Retina (tissue), 1 donor: ENCODE measurements at regions not wholly inside any gene's neighbourhood (a gene's known extent, or its start where the extent isn't known, plus 50 kb on each side); places are given as distances from the start of the nearest gene placed in this dataset.
"Not testable (repeated sequence)": the region's sequence is repeated elsewhere in the genome, so short reads cannot be mapped to it uniquely, and the experiment has no call there.

Experiments used
- DNase-seq: peaks from one replicate; pipeline ENCODE4 v3.0.0-alpha.2; 2016

DNA sequence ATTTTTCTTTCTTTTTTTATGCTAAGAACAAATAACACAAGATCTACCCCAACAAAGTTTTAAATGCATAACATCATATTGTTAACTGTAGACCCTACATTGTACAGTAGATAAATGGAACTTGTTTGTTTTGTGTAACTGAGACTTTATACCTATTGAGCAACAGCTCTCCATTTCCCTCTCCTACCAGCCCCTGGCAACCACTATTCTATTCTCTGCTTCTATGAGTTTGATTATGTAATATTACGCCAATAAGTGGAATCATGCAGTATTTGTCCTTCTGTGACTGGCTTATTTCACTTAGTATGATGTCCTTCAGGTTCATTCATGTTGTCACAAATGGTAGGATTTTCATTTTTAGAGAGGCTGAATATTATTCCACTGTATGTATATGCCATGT is 308.2 kb upstream of the PRR16 start:
- DNase-seq: no peak

DNA sequence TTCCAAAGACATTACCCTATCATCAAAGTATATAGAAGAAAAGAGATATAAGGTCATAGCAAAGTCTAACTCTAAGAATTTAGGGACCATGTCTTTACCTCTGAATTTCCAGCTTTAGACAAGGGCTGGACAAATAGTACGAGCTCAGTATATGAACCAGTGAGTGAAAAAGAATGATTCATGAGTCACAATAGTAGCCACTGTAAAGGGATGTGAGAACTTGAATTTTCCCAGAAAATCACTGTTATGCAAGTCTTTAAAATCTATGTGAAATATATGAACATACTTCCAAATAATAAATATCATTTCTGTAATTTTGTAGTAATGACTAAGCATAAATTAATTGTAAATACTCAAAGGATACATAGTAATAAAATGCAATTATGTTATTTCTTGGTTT is 305.9 kb upstream of the PRR16 start:
- no peak for DNase-seq

DNA sequence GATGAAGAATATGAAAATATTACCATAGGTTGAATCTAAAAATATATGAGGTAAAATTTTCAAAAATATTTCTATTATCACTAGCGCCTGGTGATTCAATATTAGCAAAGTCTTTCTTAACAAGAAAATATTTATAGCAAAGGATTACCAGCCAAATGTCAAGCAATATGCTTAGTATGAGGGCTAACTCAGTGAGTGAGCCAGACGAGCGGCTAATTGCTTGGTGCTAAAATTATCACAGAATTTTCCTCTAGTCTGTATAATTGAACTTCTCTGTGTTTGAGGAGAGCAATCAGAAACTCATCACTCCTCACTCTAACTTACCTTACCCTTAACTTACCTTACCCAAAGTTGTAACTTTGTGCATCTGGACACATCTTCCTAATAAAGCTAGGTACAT is 304.9 kb upstream of the PRR16 start:
- DNase-seq: no peak

DNA sequence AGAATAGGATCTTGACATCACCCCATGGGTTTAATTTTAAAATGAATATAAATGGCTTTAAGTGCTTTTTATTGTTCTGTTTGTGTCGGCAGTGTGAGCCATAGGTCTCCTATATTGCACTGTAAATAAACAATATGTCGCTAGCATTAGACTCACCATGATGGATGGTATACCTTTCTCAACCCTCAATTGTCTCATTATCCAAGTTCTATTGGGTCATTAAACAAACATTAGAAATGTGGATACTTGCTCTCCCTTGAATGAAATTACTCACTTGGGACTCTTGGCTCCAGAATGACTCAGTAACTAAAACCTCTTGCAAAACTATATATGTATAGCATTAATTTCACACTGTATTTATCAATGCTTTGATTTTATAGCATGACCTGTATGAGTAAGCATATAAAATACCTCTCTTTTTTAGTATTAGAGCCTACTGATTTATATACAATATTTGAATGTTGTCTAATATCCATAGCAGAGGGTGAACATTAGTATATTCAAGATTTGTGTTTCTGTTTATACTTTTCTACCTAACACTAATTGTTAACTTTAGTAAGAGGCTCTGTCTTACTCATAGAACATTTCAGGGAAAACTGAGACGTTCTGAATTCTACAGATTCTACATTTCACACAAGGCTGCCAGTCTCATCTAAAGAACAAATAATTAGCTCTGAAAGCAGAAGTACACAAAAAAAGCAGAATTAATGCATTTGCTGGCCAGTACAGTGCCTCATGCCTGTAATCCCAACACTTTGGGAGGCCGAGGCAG is 303.8 kb upstream of the PRR16 start:
- no peak for DNase-seq

DNA sequence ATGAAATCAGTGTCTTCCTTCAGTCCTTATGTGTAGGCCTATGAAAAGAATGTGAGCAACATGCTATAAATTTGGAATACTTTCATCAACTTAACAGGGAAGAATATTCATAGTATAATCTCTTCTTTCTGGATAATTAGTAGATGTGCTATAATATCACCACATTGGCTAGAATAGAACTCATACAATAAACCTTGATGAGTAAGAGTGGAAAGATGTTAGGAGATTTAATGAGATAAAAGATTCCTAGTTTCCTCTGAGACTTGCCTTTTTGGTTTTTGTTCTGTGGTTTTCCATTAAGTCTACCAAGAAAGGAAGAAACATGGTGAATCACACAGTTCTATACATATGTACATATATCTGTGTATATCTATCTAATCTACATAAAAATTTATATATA is 301.8 kb upstream of the PRR16 start:
- DNase-seq: no peak

DNA sequence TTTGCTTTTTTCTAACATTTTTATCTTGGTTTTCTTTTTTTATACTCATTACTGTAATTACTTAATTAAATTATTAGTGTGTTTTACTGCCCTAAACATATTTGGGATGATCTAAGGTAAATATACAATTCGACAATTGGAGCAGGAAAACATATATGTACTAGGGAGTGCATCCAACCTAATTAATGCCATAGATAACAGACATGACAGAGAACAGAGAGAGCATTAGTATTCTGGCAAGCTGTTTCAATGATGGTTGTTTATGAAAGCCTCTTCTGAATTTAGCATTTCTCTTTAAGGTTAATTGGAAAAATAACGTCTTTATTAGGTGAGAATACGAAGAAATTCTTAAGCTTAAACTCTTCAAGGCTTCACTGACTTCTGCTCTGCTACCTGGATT is 300.1 kb upstream of the PRR16 start:
- no peak for DNase-seq

DNA sequence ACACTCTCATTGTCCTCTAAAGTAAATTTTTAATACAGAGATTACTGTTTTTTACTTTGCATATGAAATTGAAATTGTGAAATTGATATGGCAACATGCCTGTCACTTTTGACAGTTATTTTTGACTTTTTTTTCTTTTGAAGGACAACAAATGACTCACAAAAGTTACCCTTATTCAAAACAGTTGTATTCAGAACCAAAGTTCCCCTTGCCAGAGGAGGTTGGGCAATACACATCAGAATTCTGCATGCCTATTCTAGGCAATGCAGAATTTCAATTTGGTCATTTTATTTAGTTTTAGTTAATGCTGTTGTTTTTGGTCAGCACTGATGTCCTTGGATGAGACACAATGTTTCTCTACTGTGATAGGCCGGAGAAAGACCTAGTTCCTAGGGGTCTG is 299.1 kb upstream of the PRR16 start:
- DNase-seq: no peak

DNA sequence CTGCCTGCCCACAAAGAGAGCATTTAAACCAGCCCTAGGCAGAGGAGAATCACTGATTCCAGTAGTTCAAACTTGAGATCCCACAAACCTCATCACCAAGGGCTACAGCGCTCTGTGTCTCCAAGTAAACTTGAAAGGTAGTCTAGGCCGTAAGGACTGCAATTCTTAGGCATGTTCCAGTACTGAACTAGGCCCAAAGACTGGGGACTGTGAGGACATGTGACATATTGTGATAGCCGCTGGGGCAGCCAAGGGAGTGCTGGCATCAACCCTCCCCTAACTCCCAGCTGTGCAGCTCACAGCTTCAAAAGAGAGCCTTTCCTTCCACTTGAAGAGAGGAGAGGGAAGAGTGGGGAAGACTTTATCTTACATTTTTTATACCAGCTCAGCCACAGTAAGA is 291.0 kb upstream of the PRR16 start:
- no peak for DNase-seq

DNA sequence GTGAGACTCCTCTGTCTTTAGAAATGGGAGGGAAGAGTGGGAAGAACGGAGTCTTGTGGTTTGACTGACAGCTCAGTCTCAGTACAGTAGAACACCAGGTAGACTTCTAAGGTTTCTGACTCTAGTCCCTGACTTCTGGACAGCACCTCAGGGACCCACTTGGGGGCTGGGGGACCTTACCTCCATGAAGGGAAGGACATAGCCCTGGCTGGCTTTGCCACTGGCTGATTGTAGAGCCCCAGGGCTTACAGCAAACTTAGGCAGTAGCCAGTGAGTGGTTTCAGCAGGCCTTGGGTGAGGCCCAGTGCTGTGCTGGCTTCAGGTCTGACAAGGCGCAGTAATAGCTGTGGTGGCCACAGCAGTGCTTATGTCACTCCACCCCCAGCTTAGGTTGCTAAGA is 290.0 kb upstream of the PRR16 start:
- no peak for DNase-seq

DNA sequence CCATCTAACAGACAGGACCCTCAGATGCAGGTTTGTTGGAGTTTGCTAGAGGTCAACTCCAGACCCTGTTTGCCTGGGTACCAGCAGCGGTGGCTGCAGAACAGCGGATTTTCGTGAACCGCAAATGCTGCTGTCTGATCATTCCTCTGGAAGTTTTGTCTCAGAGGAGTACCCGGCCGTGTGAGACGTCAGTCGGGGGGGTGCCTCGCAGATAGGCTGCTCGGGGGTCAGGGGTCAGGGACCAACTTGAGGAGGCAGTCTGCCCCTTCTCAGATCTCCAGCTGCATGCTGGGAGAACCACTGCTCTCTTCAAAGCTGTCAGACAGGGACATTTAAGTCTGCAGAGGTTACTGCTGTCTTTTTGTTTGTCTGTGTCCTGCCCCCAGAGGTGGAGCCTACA is 282.9 kb upstream of the PRR16 start:
- DNase-seq: not testable (repeated sequence)

DNA sequence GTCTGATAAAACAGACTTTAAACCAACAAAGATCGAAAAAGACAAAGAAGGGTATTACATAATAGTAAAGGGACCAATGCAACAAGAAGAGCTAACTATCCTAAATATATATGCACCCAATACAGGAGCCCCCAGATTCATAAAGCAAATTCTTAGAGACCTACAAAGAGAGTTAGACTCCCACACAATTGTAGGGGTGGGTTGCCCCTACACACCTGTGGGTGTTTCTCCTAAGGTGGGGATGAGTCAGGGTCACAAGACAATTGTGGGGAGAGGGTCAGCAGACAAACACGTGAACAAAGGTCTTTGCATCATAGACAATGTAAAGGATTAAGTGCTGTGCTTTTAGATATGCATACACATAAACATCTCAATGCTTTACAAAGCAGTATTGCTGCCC is 269.4 kb upstream of the PRR16 start:
- DNase-seq: not testable (repeated sequence)

DNA sequence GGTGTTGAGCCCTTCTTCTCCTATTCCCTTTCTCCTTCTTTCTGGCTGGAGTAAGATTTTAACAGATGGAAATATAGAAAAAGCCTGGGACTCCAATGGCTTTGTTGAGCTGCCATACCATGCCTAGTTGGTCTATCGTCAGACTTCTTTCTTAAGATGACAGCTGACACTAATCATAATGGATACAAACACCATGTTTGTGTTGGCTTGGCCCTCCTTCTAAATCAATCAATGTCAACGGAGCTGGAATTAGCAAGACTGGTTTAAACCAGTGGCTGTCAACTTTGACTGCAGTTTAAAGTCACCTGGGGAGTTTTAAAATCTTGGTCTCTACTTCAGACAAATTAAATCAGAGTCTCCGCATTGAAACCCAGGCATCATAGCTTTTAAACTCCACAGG is 264.5 kb upstream of the PRR16 start:
- DNase-seq: no peak

DNA sequence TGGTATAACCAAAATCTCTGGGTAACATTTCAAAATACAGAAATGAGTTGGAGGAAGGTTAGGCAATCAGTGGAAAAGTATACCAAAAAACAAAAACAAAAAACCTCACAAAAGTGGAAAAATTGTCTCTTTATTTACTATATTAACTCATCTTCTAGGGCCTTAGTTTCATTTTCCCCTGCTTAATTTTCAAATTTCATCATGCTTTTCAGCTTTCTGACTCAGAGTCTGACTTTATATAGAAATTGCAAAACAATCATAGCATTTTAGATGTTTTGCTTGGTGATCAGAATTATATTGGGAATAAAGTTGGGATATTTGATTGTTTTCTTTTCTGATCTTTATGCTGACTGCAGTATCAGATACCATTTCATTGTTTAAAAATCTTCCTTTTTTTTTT is 257.0 kb upstream of the PRR16 start:
- no peak for DNase-seq

DNA sequence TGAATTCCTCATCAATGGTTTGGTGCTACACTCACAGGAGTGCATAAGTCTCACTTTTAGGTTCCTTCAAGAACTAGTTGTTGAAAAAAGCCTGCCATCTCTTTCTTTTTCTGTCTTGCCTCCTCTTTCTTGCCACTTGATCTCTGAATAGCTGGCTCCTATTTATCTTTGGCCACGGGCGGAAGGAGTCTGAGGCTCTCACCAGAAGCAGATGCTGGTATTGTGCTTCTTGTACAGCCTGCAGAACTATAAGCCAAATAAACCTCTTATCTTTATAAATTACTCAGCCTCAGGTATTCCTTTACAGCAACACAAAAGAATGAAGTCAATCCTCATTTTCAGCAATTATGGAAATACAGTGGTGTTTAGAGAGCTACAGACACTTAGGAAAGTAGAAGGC is 247.1 kb upstream of the PRR16 start:
- DNase-seq: no peak

DNA sequence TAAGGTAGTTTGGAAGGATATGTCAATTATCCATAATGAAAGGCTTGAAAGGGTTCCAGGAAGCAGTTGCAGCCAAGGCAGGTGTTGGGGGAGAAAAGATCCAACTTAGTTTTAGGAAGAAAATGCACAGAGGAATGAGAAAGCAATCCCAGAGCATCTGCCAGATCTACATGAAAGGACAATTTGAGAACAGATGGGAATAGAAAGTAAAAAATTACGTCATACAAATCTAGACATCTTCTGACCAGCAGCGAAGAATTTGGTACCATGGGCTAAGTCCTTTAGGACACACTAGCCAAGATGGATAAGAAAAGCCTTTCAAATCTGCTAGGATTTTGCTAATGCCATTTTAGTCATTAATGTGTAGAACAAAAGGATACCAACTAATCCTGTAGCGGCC is 244.1 kb upstream of the PRR16 start:
- DNase-seq: no peak

DNA sequence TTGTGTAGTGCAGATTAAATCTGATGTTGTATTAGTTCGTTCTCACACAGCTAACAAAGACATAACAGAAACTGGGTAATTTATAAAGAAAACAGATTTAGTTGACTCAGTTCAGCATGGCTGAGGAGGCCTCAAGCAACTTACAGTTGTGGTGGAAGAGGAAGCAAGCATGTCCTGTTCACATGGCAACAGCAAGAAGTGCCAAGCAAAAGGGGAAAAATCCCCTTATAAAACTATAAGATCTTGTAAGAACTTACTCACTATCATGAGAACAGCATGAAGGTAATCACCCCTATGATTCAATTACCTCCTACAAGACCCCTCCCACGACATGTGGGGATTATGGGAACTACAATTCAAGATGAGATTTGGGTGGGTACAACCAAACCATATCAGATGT is 238.6 kb upstream of the PRR16 start:
- no peak for DNase-seq

DNA sequence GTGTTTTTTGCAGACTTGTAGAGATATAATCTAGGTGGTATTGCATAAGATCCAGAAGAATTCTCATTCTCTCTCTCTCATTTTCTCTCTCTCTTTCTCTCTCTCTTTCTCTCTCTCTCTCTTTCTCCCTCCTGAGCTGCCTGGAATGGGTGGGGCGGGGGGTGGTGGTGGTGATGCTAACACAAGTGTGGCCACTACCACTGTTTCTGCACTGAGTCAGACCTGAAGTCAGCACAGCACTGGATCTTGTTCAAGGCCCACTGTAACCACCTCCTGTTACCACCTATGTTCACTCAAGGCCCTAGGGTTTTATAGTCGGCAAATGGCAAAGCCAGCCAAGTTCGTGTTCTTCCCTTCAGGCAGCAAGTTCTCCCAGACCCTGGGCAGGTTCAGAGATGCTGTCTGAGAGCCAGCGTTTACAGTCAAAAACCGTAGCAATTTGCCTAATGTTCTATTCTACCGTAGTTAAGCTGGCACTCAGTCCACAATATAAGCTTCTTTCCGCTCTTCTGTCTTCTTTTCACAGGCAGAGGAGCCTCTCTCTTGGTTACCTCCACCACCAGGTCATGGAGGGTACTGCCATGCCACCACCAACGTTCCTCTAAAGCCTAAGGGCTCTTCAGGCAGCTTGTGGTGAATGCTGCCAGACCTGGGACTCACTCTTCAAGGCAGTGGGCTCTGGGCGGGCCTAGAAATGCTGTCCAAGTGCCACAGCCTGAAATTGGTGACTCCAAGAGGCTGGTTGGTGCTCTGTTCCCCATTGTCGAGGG is 235.7 kb upstream of the PRR16 start:
- no peak for DNase-seq

DNA sequence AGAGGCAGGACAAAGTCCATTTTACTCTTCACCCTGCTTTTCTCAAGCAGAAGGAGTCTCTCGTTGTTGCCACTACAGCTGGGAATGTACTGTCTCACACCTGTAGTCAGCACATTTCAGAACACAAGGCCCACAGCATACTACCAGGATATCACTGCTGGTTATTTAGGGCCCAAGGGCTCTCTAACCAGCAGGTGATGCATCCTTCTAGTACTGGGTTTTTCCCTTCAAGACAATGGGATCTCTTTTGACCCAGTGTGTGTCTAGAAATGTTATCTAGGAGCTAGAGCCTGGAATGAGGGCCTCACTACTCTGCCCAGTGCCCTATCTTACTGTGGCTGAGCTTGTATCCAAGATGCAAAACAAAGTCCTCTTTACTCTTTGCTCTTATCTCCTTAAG is 235.1 kb upstream of the PRR16 start:
- DNase-seq: no peak

DNA sequence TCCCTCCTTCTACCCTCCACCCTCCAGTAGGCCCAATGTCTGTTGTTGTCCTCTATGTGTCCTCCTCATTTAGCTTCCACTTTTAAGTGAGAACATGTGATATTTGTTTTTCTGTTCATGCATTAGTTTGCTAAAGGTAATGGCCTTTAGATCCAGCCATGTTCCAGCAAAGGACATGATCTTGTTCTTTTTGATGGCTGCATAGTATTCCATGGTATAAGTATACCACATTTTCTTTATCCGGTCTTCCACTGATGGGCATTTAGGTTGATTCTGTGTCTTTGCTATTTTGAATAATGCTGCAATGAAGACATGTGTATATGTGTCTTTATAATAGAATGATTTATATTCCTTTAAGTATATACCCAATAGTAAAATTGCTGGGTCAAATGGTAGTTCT is 232.5 kb upstream of the PRR16 start:
- no peak for DNase-seq

DNA sequence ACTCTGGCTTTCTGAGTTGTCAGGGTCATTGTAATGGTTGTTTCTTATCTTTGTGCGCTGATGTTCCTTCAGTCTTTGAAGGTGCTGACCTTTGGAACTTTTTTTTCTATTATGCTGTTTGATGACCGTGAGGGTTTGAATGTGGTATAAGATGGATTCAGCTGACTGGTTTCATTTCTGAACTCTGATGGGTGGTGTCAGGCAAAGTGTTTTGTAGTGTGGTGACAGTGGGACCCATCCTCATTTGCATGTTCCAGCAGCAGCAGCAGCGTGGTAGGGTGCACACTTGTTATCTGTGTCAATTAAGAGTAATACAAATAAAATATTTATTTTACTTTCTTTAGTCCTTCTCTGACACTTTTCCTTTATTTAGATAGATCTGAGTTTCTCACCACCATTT is 227.7 kb upstream of the PRR16 start:
- no peak for DNase-seq

DNA sequence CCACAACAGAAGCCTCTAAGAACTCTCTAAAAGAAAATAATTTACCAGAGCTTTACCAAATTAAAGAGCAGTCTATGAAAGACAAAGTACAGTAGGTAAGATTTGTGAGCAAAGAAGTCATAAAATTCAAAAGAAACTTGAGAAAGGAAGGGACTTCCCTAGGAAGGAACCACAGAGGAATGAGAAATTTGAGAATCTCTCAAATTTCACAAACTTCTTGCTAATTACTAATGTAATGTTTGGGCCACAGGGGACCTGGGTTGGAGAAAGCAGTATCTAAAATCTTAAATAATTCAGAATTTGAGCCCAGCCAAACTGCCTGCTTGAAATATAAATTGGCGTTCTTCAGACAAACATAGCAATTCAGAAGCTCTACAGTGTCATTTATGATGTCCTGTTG is 225.0 kb upstream of the PRR16 start:
- no peak for DNase-seq

DNA sequence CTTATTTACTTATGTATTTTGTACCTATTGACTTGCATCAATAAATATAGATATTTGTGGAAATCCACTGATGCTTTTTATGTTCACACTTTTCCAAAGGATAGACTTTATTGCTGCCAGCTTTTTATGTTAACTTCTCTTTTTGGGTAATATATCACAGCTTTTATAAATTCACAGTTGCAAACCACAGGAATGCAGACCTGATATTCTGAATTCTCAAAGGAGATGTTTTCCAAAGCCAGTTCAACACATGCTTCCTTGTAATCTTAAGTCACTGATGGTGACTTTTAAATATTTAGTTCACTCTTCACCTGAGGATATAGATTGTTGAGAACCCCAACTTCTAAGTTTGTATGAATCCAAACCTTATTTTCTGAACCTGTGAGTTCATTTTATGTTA is 223.4 kb upstream of the PRR16 start:
- no peak for DNase-seq

DNA sequence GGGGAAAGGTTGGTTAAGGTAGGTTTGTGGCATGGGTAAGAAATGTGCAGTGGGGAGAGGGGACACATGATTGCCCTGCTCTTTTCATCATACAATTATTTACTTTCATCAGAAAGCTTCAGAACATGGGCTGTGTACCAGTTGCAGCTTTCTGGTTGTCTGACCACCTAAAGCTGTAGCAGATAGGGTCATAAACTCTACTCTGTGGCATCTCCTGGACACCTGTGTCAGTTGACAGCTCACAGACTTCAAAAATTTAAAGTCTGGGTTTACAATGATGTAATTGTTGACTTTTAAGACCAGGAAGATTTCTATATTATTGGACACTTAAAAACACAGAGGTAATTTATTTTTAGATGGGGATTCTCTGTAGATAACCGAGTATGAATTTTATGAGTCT is 222.7 kb upstream of the PRR16 start:
- no peak for DNase-seq

DNA sequence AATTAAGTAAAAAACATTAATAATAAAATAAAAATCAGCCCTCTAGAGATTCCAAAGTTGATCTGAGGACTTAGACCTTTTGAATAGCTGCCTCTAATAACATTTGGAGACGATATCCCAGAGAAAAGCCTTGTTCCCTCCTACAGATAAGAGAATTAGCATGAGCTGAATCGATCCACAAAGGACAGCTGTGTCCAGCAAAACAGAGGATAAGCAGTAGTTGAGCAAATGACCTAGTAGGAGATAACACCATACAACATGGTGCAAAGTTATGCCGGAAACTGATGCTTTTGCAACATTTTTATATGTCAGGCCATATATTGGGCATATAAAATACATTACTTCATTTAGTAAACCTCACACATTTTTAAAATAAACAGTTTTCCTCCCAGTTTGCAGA is 212.2 kb upstream of the PRR16 start:
- DNase-seq: no peak

DNA sequence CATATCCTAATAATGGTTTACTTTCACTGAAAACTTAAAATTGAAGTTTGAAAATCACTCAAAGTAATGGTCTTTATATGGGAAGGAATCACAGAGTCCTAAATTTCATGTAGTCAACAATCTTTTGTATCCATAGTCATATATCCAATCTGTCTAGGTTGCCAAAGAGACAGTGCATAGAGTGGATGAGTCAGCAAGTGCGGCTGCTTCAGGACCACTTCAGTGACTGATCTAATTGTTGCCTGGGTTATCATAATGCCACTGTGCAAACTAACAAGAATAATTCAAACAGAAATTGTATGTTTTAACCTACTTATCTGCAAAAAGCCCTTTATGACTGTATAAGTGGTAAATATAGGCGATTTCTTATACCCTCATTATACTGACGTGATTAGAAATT is 211.3 kb upstream of the PRR16 start:
- DNase-seq: no peak
